ENCODE measurements at regions not wholly inside any gene's neighbourhood (a gene's known extent, or its start where the extent isn't known, plus 50 kb on each side); places are given as distances from the start of the nearest gene placed in this dataset.

DNA sequence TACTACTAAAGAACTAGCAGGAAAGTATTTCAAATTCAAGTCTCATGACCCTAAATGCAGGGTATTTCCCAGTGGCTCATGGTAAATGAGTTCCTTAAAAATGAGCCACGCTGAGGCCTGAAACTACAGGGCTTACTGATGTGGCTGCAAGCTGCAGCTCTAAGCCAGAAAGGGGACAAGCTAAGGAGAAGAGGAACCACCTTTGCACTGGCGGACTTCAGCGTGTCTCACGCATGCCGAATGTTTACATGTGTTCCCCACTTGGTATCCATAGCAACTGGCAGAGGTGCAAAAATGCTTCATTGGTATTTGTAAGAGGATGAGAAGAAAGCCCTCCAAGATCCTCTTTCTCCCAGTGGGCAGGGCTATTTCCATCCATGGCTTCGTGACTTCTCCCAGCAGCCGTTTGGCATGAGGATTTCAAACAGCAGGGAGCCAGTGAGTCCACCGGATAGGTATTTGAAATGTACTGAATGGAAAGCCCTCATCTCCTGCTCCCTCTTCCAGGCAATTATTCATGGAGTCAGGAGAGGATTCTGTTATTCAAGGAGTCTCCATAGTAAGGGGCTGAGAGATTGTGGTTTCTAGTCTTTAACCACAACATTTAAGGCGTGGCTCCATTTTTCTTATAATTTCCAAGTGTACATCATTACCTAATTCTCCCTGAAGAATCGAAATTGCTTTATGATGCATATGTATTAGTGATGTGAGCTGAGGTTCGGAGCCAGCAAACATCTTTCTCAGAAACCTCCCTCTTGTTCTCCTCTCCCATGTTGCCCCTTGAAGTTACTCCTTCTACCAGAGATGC is 55.3 kb upstream of the CD44 start:
- no peak for TF ChIP-seq CTCF (conservative IDR thresholded peaks at IDR 0.05; ENCODE audit: low read length)
- TF ChIP-seq EZH2phosphoT487 (IDR thresholded peaks at IDR 0.05; ENCODE audit: borderline replicate concordance, low read depth, low read length): no peak
